ENCODE measurements at regions not wholly inside any gene's neighbourhood (a gene's known extent, or its start where the extent isn't known, plus 50 kb on each side); places are given as distances from the start of the nearest gene placed in this dataset.
A peak's percentile ranks its signal among the peaks of the same experiment; 100 is the strongest.

GRCh38 chr22:27041745-27042310 is 384.4 kb downstream of the MIAT start:
- no peak overlapping the region for H3K9ac ChIP-seq (ENCODE audit: low read length)
- H4K5ac ChIP-seq (ENCODE audit: low read length), result no peak overlapping the region
- H2BK120ac ChIP-seq (ENCODE audit: low read depth, low read length), result no peak overlapping the region
- H2BK15ac ChIP-seq (replicated peaks; ENCODE audit: low read depth), result no peak overlapping the region
- H3K4ac ChIP-seq (ENCODE audit: low read depth, low read length), result no peak overlapping the region
- no peak overlapping the region for H3K56ac ChIP-seq (ENCODE audit: low read length)
- no CpG with 5 or more reads among the region's 14 CpGs for WGBS (ENCODE audit: extremely low coverage, insufficient coverage, low lambda C conversion rate)
- H3K27me3 ChIP-seq (ENCODE audit: insufficient read depth, low read length, poor library complexity), result no peaks in the 10 kb centered on the region
- H3K27ac ChIP-seq (ENCODE audit: low read depth, low read length), result no peak overlapping the region
- H3K4me1 ChIP-seq (ENCODE audit: control insufficient read depth, low read depth, low read length), result no peaks in the 10 kb centered on the region
- H4K8ac ChIP-seq (ENCODE audit: low read depth, low read length), result no peak overlapping the region
- H3K79me1 ChIP-seq (ENCODE audit: low read length), result no peaks in the 10 kb centered on the region
- no peak overlapping the region for H3K4me3 ChIP-seq (ENCODE audit: low read length)
- H3K18ac ChIP-seq (ENCODE audit: low read length), result no peak overlapping the region
- H3K4me2 ChIP-seq (ENCODE audit: low read length), result no peak overlapping the region
- no peak overlapping the region for H2BK5ac ChIP-seq (ENCODE audit: low read length)
- no peak for DNase-seq
- no peaks in the 10 kb centered on the region for H3K79me2 ChIP-seq (ENCODE audit: control insufficient read depth, insufficient read depth, low read length)
- no peak overlapping the region for H3K23ac ChIP-seq (ENCODE audit: low read length)
- H2AK5ac ChIP-seq (ENCODE audit: low read length), result no peak overlapping the region
- no peaks in the 10 kb centered on the region for H3K36me3 ChIP-seq (ENCODE audit: control insufficient read depth, insufficient read depth, low read length)

DNA sequence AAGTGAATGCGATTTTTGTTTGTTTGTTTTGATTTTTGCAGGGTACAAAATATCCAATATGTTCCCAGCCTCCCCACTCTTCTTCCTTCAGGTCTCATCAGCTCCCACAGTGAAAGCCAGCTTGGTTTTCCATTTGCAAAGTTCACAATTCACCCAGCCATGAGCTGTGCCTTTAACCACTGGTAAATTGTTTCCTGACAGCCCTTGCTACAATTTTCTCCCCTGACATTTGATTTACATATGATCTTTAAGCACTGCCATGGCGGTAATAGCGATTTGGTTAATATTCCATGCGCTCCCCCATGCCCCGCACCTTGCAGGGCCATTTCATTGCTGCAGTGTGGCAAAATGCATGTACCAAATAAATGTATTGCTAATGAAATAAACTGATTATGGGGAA is 385.9 kb downstream of the MIAT start:
- WGBS (ENCODE audit: extremely low coverage, insufficient coverage, low lambda C conversion rate), result no CpG with 5 or more reads among the region's 5 CpGs
- H3K36me3 ChIP-seq (ENCODE audit: control insufficient read depth, insufficient read depth, low read length), result no peaks in the 10 kb centered on the region
- H3K18ac ChIP-seq (ENCODE audit: low read length), result no peak overlapping the region
- H2AK5ac ChIP-seq (ENCODE audit: low read length), result no peak overlapping the region
- H3K23ac ChIP-seq (ENCODE audit: low read length), result no peak overlapping the region
- H2BK15ac ChIP-seq (replicated peaks; ENCODE audit: low read depth), result no peak overlapping the region
- H4K5ac ChIP-seq (ENCODE audit: low read length), result no peak overlapping the region
- no peaks in the 10 kb centered on the region for H3K4me1 ChIP-seq (ENCODE audit: control insufficient read depth, low read depth, low read length)
- no peaks in the 10 kb centered on the region for H3K79me2 ChIP-seq (ENCODE audit: control insufficient read depth, insufficient read depth, low read length)
- H2BK120ac ChIP-seq (ENCODE audit: low read depth, low read length), result no peak overlapping the region
- no peaks in the 10 kb centered on the region for H3K27me3 ChIP-seq (ENCODE audit: insufficient read depth, low read length, poor library complexity)
- H3K4ac ChIP-seq (ENCODE audit: low read depth, low read length), result no peak overlapping the region
- no peak for DNase-seq
- H2BK5ac ChIP-seq (ENCODE audit: low read length), result no peak overlapping the region
- no peak overlapping the region for H3K56ac ChIP-seq (ENCODE audit: low read length)
- no peak overlapping the region for H3K9ac ChIP-seq (ENCODE audit: low read length)
- no peak overlapping the region for H3K4me2 ChIP-seq (ENCODE audit: low read length)
- H3K4me3 ChIP-seq (ENCODE audit: low read length), result no peak overlapping the region
- no peak overlapping the region for H4K8ac ChIP-seq (ENCODE audit: low read depth, low read length)
- H3K27ac ChIP-seq (ENCODE audit: low read depth, low read length), result no peak overlapping the region
- no peaks in the 10 kb centered on the region for H3K79me1 ChIP-seq (ENCODE audit: low read length)

- H3K27me3 ChIP-seq (ENCODE audit: insufficient read depth, low read length, poor library complexity), result no peaks in the 10 kb centered on the region
- no peak overlapping the region for H3K23ac ChIP-seq (ENCODE audit: low read length)
- no peaks in the 10 kb centered on the region for H3K4me1 ChIP-seq (ENCODE audit: control insufficient read depth, low read depth, low read length)
- H2BK5ac ChIP-seq (ENCODE audit: low read length), result no peak overlapping the region
- DNase-seq, result peak; percentile 62
- no peaks in the 10 kb centered on the region for H3K79me1 ChIP-seq (ENCODE audit: low read length)
- H3K4ac ChIP-seq (ENCODE audit: low read depth, low read length), result no peak overlapping the region
- no peaks in the 10 kb centered on the region for H3K79me2 ChIP-seq (ENCODE audit: control insufficient read depth, insufficient read depth, low read length)
- no peak overlapping the region for H3K27ac ChIP-seq (ENCODE audit: low read depth, low read length)
- H3K9ac ChIP-seq (ENCODE audit: low read length), result no peak overlapping the region
- no peak overlapping the region for H4K5ac ChIP-seq (ENCODE audit: low read length)
- no peak overlapping the region for H2BK120ac ChIP-seq (ENCODE audit: low read depth, low read length)
- H3K4me2 ChIP-seq (ENCODE audit: low read length), result no peak overlapping the region
- H4K8ac ChIP-seq (ENCODE audit: low read depth, low read length), result no peak overlapping the region
- H3K56ac ChIP-seq (ENCODE audit: low read length), result no peak overlapping the region
- H3K18ac ChIP-seq (ENCODE audit: low read length), result no peak overlapping the region
- no peak overlapping the region for H3K4me3 ChIP-seq (ENCODE audit: low read length)
- no CpG with 5 or more reads among the region's 7 CpGs for WGBS (ENCODE audit: extremely low coverage, insufficient coverage, low lambda C conversion rate)
- H3K36me3 ChIP-seq (ENCODE audit: control insufficient read depth, insufficient read depth, low read length), result no peaks in the 10 kb centered on the region
- no peak overlapping the region for H2BK15ac ChIP-seq (replicated peaks; ENCODE audit: low read depth)
- no peak overlapping the region for H2AK5ac ChIP-seq (ENCODE audit: low read length)
Measured at GRCh38 chr22:27045103-27045947, 387.9 kb downstream of the MIAT start.

DNA sequence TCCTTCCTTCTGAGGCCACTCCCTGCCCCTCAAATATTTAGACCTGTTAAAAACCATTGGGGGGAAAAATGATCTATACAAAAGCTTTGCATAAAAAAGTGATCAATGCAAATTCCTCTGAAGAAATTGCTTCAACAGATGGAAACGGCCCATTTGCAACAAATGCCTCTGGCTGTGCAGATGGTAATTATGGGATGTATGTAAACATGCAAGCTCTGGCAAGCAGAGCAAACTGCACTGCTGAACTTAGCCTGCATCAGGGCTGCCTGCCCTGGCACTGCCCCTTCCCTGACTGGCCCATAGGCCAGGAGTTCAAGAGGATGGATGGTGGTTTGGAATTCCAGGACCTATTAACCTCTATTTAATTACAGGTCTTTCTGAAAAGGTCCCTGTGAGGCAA is 388.7 kb downstream of the MIAT start:
- Histone ChIP-seq H3K79me1 (ENCODE audit: low read length) (no peaks in the 10 kb centered on the region), H3K4me1 (ENCODE audit: control insufficient read depth, low read depth, low read length) (no peaks in the 10 kb centered on the region), H2AK5ac (ENCODE audit: low read length) (no peak overlapping the region), H3K56ac (ENCODE audit: low read length) (no peak overlapping the region), H3K4me3 (ENCODE audit: low read length) (no peak overlapping the region), H2BK15ac (replicated peaks; ENCODE audit: low read depth) (no peak overlapping the region), H3K36me3 (ENCODE audit: control insufficient read depth, insufficient read depth, low read length) (no peaks in the 10 kb centered on the region), H3K9ac (ENCODE audit: low read length) (no peak overlapping the region), H2BK5ac (ENCODE audit: low read length) (no peak overlapping the region), H2BK120ac (ENCODE audit: low read depth, low read length) (no peak overlapping the region), H3K27ac (ENCODE audit: low read depth, low read length) (no peak overlapping the region), H3K79me2 (ENCODE audit: control insufficient read depth, insufficient read depth, low read length) (no peaks in the 10 kb centered on the region), H3K4ac (ENCODE audit: low read depth, low read length) (no peak overlapping the region), H3K27me3 (ENCODE audit: insufficient read depth, low read length, poor library complexity) (no peaks in the 10 kb centered on the region), H3K23ac (ENCODE audit: low read length) (no peak overlapping the region), H3K4me2 (ENCODE audit: low read length) (no peak overlapping the region), H4K5ac (ENCODE audit: low read length) (no peak overlapping the region), H4K8ac (ENCODE audit: low read depth, low read length) (no peak overlapping the region), H3K18ac (ENCODE audit: low read length) (no peak overlapping the region)
- DNase-seq, result no peak
- WGBS (ENCODE audit: extremely low coverage, insufficient coverage, low lambda C conversion rate), result no CpG with 5 or more reads among the region's 1 CpG

GRCh38 chr22:27046603-27047002 is 389.2 kb downstream of the MIAT start:
- Histone ChIP-seq H3K79me2 (ENCODE audit: control insufficient read depth, insufficient read depth, low read length) (no peaks in the 10 kb centered on the region), H3K18ac (ENCODE audit: low read length) (no peak overlapping the region), H3K27me3 (ENCODE audit: insufficient read depth, low read length, poor library complexity) (no peaks in the 10 kb centered on the region), H3K4me2 (ENCODE audit: low read length) (no peak overlapping the region), H3K9ac (ENCODE audit: low read length) (no peak overlapping the region), H3K4ac (ENCODE audit: low read depth, low read length) (no peak overlapping the region), H3K36me3 (ENCODE audit: control insufficient read depth, insufficient read depth, low read length) (no peaks in the 10 kb centered on the region), H3K4me3 (ENCODE audit: low read length) (no peak overlapping the region), H3K4me1 (ENCODE audit: control insufficient read depth, low read depth, low read length) (no peaks in the 10 kb centered on the region), H3K23ac (ENCODE audit: low read length) (no peak overlapping the region), H2BK5ac (ENCODE audit: low read length) (no peak overlapping the region), H2BK120ac (ENCODE audit: low read depth, low read length) (no peak overlapping the region), H4K5ac (ENCODE audit: low read length) (no peak overlapping the region), H2BK15ac (replicated peaks; ENCODE audit: low read depth) (no peak overlapping the region), H3K79me1 (ENCODE audit: low read length) (no peaks in the 10 kb centered on the region), H3K56ac (ENCODE audit: low read length) (no peak overlapping the region), H3K27ac (ENCODE audit: low read depth, low read length) (no peak overlapping the region), H4K8ac (ENCODE audit: low read depth, low read length) (no peak overlapping the region), H2AK5ac (ENCODE audit: low read length) (no peak overlapping the region)
- no peak for DNase-seq
- no CpG with 5 or more reads among the region's 2 CpGs for WGBS (ENCODE audit: extremely low coverage, insufficient coverage, low lambda C conversion rate)

Data from mesendoderm (in vitro differentiated cells).